Gastroesophageal sphincter (tissue), 4 donors: ENCODE measurements at regions not wholly inside any gene's neighbourhood (a gene's known extent, or its start where the extent isn't known, plus 50 kb on each side); places are given as distances from the start of the nearest gene placed in this dataset.

Experiments
- ATAC-seq: fragments of 150-250 bp; one replicate; pipeline ENCODE4 v1.9.1; 2016; ENCODE audit warnings: mild to moderate bottlenecking, moderate library complexity
- H3K27ac ChIP-seq, 4 donors: fragments of 200-600 bp; sonication (generic) in 3 of 4; 1 replicate in 3 of 4; 2 replicates in 1 of 4; pipeline ENCODE4 v1.5.1; 2016 to 2019
- H3K27me3 ChIP-seq: fragments of 200-600 bp; sonication (generic); one replicate; pipeline ENCODE4 v1.5.1; 2019
- H3K36me3 ChIP-seq, 2 donors: fragments of 200-600 bp; sonication (generic); one replicate each; pipeline ENCODE4 v1.5.1; 2019; ENCODE audit warnings: control low read depth in 1 of 2
- H3K4me1 ChIP-seq, 3 donors: fragments of 200-600 bp; sonication (generic); 1 replicate in 2 of 3; 2 replicates in 1 of 3; pipeline ENCODE4 v1.5.1; 2016 to 2019; ENCODE audit warnings: control low read depth in 2 of 3
- H3K4me3 ChIP-seq, 2 donors: fragments of 200-600 bp; sonication (generic); one replicate each; pipeline ENCODE4 v1.5.1; 2019; ENCODE audit warnings: mild to moderate bottlenecking in 1 of 2, moderate library complexity in 1 of 2
- H3K9me3 ChIP-seq, 3 donors: fragments of 200-600 bp; sonication (generic); one replicate each; pipeline ENCODE4 v1.5.1; 2017 to 2019; ENCODE audit warnings: control low read depth in 2 of 3
- CTCF ChIP-seq, 4 experiments: fragments of 200-600 bp in 2 of 4; fragments of 450-650 bp in 2 of 4; sonication (generic) in 1 of 4; IDR thresholded peaks; one replicate each; pipeline ENCODE4 v1.5.1; 2017 to 2019; ENCODE audit warnings: antibody characterized with exemption in 4 of 4, mild to moderate bottlenecking in 2 of 4, moderate library complexity in 2 of 4
- EP300 ChIP-seq: sonication (generic); formaldehyde crosslinking; IDR thresholded peaks from one replicate; pipeline ENCODE4 v1.6.1; 2017; ENCODE audit warnings: antibody characterized with exemption, mild to moderate bottlenecking
- POLR2A ChIP-seq, 2 donors: fragments of 450-650 bp; IDR thresholded peaks; one replicate each; pipeline ENCODE4 v1.6.1; 2017; ENCODE audit warnings: antibody characterized with exemption in 2 of 2, mild to moderate bottlenecking in 2 of 2, moderate library complexity in 1 of 2
- POLR2AphosphoS5 ChIP-seq: sonication (generic); formaldehyde crosslinking; IDR thresholded peaks from one replicate; pipeline ENCODE4 v1.6.1; 2017; ENCODE audit warnings: antibody characterized with exemption
- WGBS, 2 donors: methylation state at CpG; one replicate each; pipeline ENCODE4 v1.1.5; 2018; ENCODE audit warnings: low coverage in 1 of 2; 5-methylcytosine and 5-hydroxymethylcytosine counted together

- TF ChIP-seq EP300 (no peak), POLR2AphosphoS5 (no peak), POLR2A (IDR thresholded peaks at IDR 0.05) (no peak), CTCF (IDR thresholded peaks at IDR 0.05) (no peak)
- H3K4me1 ChIP-seq, result no peaks in the 10 kb centered on the region
- H3K4me3 ChIP-seq, result no peak overlapping the region
- no peak for ATAC-seq
- 80 to 94% methylated on average over 1 to 7 of the region's 7 CpGs for WGBS, 2 donors
- H3K27me3 ChIP-seq, result no peaks in the 10 kb centered on the region
- peaks cover 0 to 6% (median 0%) of the 10 kb centered on the region in 3 donors for H3K9me3 ChIP-seq
- H3K36me3 ChIP-seq, result no peaks in the 10 kb centered on the region
- H3K27ac ChIP-seq, result no peak overlapping the region
These were observed 67.7 kb downstream of the AKR1B1 start for GRCh38 chr7:134391223-134391622.

- Histone ChIP-seq H3K4me3 (no peak overlapping the region), H3K4me1 (no peaks in the 10 kb centered on the region), H3K27ac (no peak overlapping the region), H3K9me3 (peaks cover 0 to 14% (median 0%) of the 10 kb centered on the region in 3 donors), H3K27me3 (no peaks in the 10 kb centered on the region), H3K36me3 (no peaks in the 10 kb centered on the region)
- ATAC-seq, result no peak
- 76 to 87% methylated on average over 5 to 6 of the region's 6 CpGs for WGBS, 2 donors
- TF ChIP-seq POLR2AphosphoS5, result no peak
- no peak for TF ChIP-seq CTCF (IDR thresholded peaks at IDR 0.05)
- TF ChIP-seq EP300, result no peak
- TF ChIP-seq POLR2A (IDR thresholded peaks at IDR 0.05), result no peak
These were observed 70.4 kb downstream of the AKR1B1 start for GRCh38 chr7:134388336-134389019.

GRCh38 chr7:134378562-134378961 lies 61.8 kb upstream of the SLC35B4 start:
- no peaks in the 10 kb centered on the region for H3K36me3 ChIP-seq
- 94% methylated on average over 5 to 6 of the region's 7 CpGs for WGBS, 2 donors
- H3K27me3 ChIP-seq, result peaks cover 9% of the 10 kb centered on the region
- no peak for ATAC-seq
- no peaks in the 10 kb centered on the region for H3K9me3 ChIP-seq
- H3K4me1 ChIP-seq, result no peaks in the 10 kb centered on the region
- H3K27ac ChIP-seq, result no peak overlapping the region
- TF ChIP-seq CTCF (IDR thresholded peaks at IDR 0.05) (no peak), EP300 (no peak), POLR2AphosphoS5 (no peak), POLR2A (IDR thresholded peaks at IDR 0.05) (no peak)
- H3K4me3 ChIP-seq, result no peak overlapping the region

- H3K27ac ChIP-seq, result no peak overlapping the region
- ATAC-seq, result no peak
- no peak for TF ChIP-seq CTCF (IDR thresholded peaks at IDR 0.05)
- TF ChIP-seq POLR2AphosphoS5, result no peak
- TF ChIP-seq POLR2A (IDR thresholded peaks at IDR 0.05), result no peak
- TF ChIP-seq EP300, result no peak
- H3K9me3 ChIP-seq, result no peaks in the 10 kb centered on the region
- H3K27me3 ChIP-seq, result peaks cover 22% of the 10 kb centered on the region
- no peaks in the 10 kb centered on the region for H3K4me1 ChIP-seq
- H3K36me3 ChIP-seq, result no peaks in the 10 kb centered on the region
- no peak overlapping the region for H3K4me3 ChIP-seq
These were observed 60.0 kb upstream of the SLC35B4 start for GRCh38 chr7:134376693-134377092.

- Histone ChIP-seq H3K27ac (no peak overlapping the region), H3K4me3 (no peak overlapping the region), H3K9me3 (no peaks in the 10 kb centered on the region), H3K4me1 (no peaks in the 10 kb centered on the region), H3K36me3 (no peaks in the 10 kb centered on the region), H3K27me3 (peaks cover 35% of the 10 kb centered on the region)
- TF ChIP-seq POLR2A (IDR thresholded peaks at IDR 0.05), result no peak
- TF ChIP-seq EP300, result no peak
- TF ChIP-seq CTCF (IDR thresholded peaks at IDR 0.05), result no peak
- TF ChIP-seq POLR2AphosphoS5, result no peak
- no peak for ATAC-seq
- WGBS, 2 donors, result 60 to 73% methylated on average over 3 to 5 of the region's 5 CpGs
These were observed 58.5 kb upstream of the SLC35B4 start for GRCh38 chr7:134375206-134375605.
